GM23338 (cell line): ENCODE measurements at regions not wholly inside any gene's neighbourhood (a gene's known extent, or its start where the extent isn't known, plus 50 kb on each side); places are given as distances from the start of the nearest gene placed in this dataset.

Experiments used
- ATAC-seq: fragments of 200-7000 bp; cut with Tn5 transposase; 3 replicates; pipeline ENCODE4 v1.9.1; 2020
- DNase-seq: peaks from one replicate; pipeline ENCODE4 v3.0.0-alpha.2; 2015; ENCODE audit warnings: low spot score
- H2AFZ ChIP-seq: fragments of 200-600 bp; sonication (generic); 2 replicates; pipeline ENCODE4 v1.8.0; 2016; ENCODE audit warnings: antibody characterized with exemption, mild to moderate bottlenecking, moderate library complexity
- H3F3A ChIP-seq: fragments of 200-600 bp; sonication (generic); replicated peaks from 2 replicates; pipeline ENCODE4 v1.8.0; 2017; ENCODE audit warnings: antibody characterized with exemption, mixed run types, low read depth
- H3K27ac ChIP-seq: fragments of 200-600 bp; sonication (generic); 2 replicates; pipeline ENCODE4 v1.6.1; 2016; ENCODE audit warnings: low read depth
- H3K27me3 ChIP-seq: fragments of 200-600 bp; sonication (generic); 2 replicates; pipeline ENCODE4 v1.8.0; 2016; ENCODE audit warnings: mild to moderate bottlenecking, mixed run types, moderate library complexity; ENCODE audit not compliant: insufficient read depth
- H3K36me3 ChIP-seq: fragments of 200-600 bp; sonication (generic); 2 replicates; pipeline ENCODE4 v1.8.0; 2016; ENCODE audit warnings: mild to moderate bottlenecking; ENCODE audit not compliant: insufficient read depth
- H3K4me1 ChIP-seq: fragments of 200-600 bp; sonication (generic); 2 replicates; pipeline ENCODE4 v1.8.0; 2016; ENCODE audit warnings: mild to moderate bottlenecking, moderate library complexity; ENCODE audit not compliant: insufficient read depth
- H3K4me2 ChIP-seq: fragments of 200-600 bp; sonication (generic); 2 replicates; pipeline ENCODE4 v1.7.1; 2017; ENCODE audit warnings: mixed run types
- H3K4me3 ChIP-seq: fragments of 200-600 bp; sonication (generic); 2 replicates; pipeline ENCODE4 v1.6.1; 2016; ENCODE audit warnings: mixed run types
- H3K79me2 ChIP-seq: fragments of 200-600 bp; sonication (generic); replicated peaks from 2 replicates; pipeline ENCODE4 v1.8.0; 2017; ENCODE audit warnings: mild to moderate bottlenecking; ENCODE audit not compliant: insufficient read depth
- H3K9me2 ChIP-seq: fragments of 200-600 bp; sonication (generic); 2 replicates; pipeline ENCODE4 v1.8.0; 2017; ENCODE audit not compliant: insufficient read depth
- H4K20me1 ChIP-seq: fragments of 200-600 bp; sonication (generic); replicated peaks from 2 replicates; pipeline ENCODE4 v1.8.0; 2017; ENCODE audit warnings: mild to moderate bottlenecking; ENCODE audit not compliant: insufficient read depth
- H3K27ac Mint-ChIP-seq: 2 replicates; pipeline ENCODE4 v1.8.0; 2020; ENCODE audit warnings: inconsistent platforms, mild to moderate bottlenecking, moderate library complexity, mixed read lengths
- H3K27me3 Mint-ChIP-seq: 3 replicates; pipeline ENCODE4 v1.8.0; 2022; ENCODE audit warnings: low read depth, mild to moderate bottlenecking, moderate library complexity, mixed read lengths, inconsistent platforms; ENCODE audit not compliant: insufficient read depth, poor library complexity
- H3K36me3 Mint-ChIP-seq: 3 replicates; pipeline ENCODE4 v1.8.0; 2021; ENCODE audit warnings: low read depth, mild to moderate bottlenecking, inconsistent platforms, moderate library complexity, mixed read lengths
- H3K4me1 Mint-ChIP-seq: 3 replicates; pipeline ENCODE4 v1.8.0; 2020; ENCODE audit warnings: mild to moderate bottlenecking, inconsistent platforms, mixed read lengths
- H3K4me3 Mint-ChIP-seq: 3 replicates; pipeline ENCODE4 v1.8.0; 2021; ENCODE audit warnings: moderate library complexity, mild to moderate bottlenecking, inconsistent platforms, mixed read lengths
- H3K9me3 Mint-ChIP-seq: 3 replicates; pipeline ENCODE4 v1.8.0; 2020; ENCODE audit warnings: moderate library complexity, mild to moderate bottlenecking, inconsistent platforms, mixed read lengths
- CTCF ChIP-seq, 2 experiments: fragments of 200-600 bp in 1 of 2; sonication (generic) in 1 of 2; conservative IDR thresholded peaks; 2 replicates each; pipeline versions ENCODE4 v1.5.1 to v1.6.1; 2016 to 2017; ENCODE audit warnings: antibody characterized with exemption in 2 of 2, low read depth in 2 of 2, mild to moderate bottlenecking in 2 of 2, moderate library complexity in 1 of 2
- ETS1 ChIP-seq: IDR thresholded peaks from 2 replicates; pipeline ENCODE4 v1.6.1; 2016; ENCODE audit warnings: antibody characterized with exemption
- EZH2 ChIP-seq: fragments of 200-600 bp; sonication (generic); IDR thresholded peaks from one replicate; pipeline ENCODE4 v1.8.0; 2017; ENCODE audit warnings: antibody characterized with exemption, mild to moderate bottlenecking, low read depth; ENCODE audit not compliant: unreplicated experiment
- NANOG ChIP-seq: IDR thresholded peaks from 2 replicates; pipeline ENCODE4 v1.6.1; 2016; ENCODE audit warnings: antibody characterized with exemption, borderline replicate concordance
- REST ChIP-seq: IDR thresholded peaks from one replicate; pipeline ENCODE4 v1.6.1; 2018; ENCODE audit warnings: antibody characterized with exemption; ENCODE audit not compliant: unreplicated experiment
- STAT1 ChIP-seq: IDR thresholded peaks from one replicate; pipeline ENCODE4 v1.6.1; 2016; ENCODE audit warnings: antibody characterized with exemption; ENCODE audit not compliant: unreplicated experiment
- ZNF331 ChIP-seq: fragments of 250-450 bp; sonication (Bioruptor Pico); IDR thresholded peaks from 2 replicates; pipeline ENCODE4 v1.5.0; 2020; ENCODE audit warnings: low read depth, mild to moderate bottlenecking, moderate library complexity
- ZNF462 ChIP-seq: fragments of 250-450 bp; sonication (Bioruptor Pico); IDR thresholded peaks from 2 replicates; pipeline ENCODE4 v1.5.0; 2020; ENCODE audit warnings: mild to moderate bottlenecking, moderate library complexity

- TF ChIP-seq ZNF462 (CRISPR knock-in tag) (no peak), EZH2 (no peak), ETS1 (no peak), NANOG (no peak)
Observed at GRCh38 chrX:96440941-96441340, 243.7 kb upstream of the DIAPH2 start (continued).

GRCh38 chrX:96445531-96446065, 239.0 kb upstream of the DIAPH2 start:
- Mint-ChIP-seq H3K4me3 (no peak overlapping the region), H3K27me3 (no peaks in the 10 kb centered on the region), H3K36me3 (no peaks in the 10 kb centered on the region), H3K27ac (no peak overlapping the region), H3K4me1 (no peaks in the 10 kb centered on the region), H3K9me3 (no peaks in the 10 kb centered on the region)
- Histone ChIP-seq H3K36me3 (no peaks in the 10 kb centered on the region), H3F3A (no peaks in the 10 kb centered on the region), H3K9me2 (no peaks in the 10 kb centered on the region), H3K4me3 (no peak overlapping the region), H2AFZ (no peak overlapping the region), H3K27me3 (no peaks in the 10 kb centered on the region), H4K20me1 (no peaks in the 10 kb centered on the region), H3K4me1 (no peaks in the 10 kb centered on the region), H3K4me2 (no peak overlapping the region), H3K79me2 (no peaks in the 10 kb centered on the region), H3K27ac (no peak overlapping the region)
- DNase-seq (no peak), ATAC-seq (no peak)
- TF ChIP-seq NANOG (no peak), ZNF331 (no peak), CTCF (conservative IDR thresholded peaks at IDR 0.05; ENCODE audit: low read depth in 2 of 2) (no peak), STAT1 (no peak), REST (no peak)
